ENCODE measurements at regions not wholly inside any gene's neighbourhood (a gene's known extent, or its start where the extent isn't known, plus 50 kb on each side); places are given as distances from the start of the nearest gene placed in this dataset.

DNA sequence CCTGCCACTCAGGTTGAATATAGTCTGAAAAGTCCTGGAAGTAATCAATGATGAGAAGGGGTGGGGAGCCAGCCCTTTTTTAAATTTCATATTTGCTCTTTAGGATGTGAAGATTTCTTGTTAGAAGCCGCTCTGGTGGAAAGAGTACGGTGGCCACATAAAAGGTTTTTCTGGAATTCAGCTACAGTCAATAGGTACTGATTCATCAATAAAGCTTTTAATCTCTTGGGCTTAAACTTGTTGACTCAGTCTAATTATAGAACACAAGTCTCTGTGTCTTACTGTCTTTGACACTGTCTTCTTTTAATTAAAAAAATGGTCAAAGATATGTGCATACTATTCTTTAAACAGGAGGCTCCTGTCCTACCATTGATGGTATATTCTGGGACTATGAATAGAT is 99.9 kb upstream of the TP63 start:
- no peak overlapping the region for H3K4me3 ChIP-seq (ENCODE audit: low read depth, low read length)
- DNase-seq (ENCODE audit: low read depth), result no peak
- no peak for TF ChIP-seq CTCF (IDR thresholded peaks at IDR 0.05; ENCODE audit: insufficient read depth, low read depth, low read length, missing control alignments)

- no peak overlapping the region for H3K4me3 ChIP-seq (ENCODE audit: low read depth, low read length)
- no peak for DNase-seq (ENCODE audit: low read depth)
- no peak for TF ChIP-seq CTCF (IDR thresholded peaks at IDR 0.05; ENCODE audit: insufficient read depth, low read depth, low read length, missing control alignments)
Observed at GRCh38 chr3:189534531-189534930, 96.7 kb upstream of the TP63 start.

- TF ChIP-seq CTCF (IDR thresholded peaks at IDR 0.05; ENCODE audit: insufficient read depth, low read depth, low read length, missing control alignments), result no peak
- DNase-seq (ENCODE audit: low read depth), result no peak
- no peak overlapping the region for H3K4me3 ChIP-seq (ENCODE audit: low read depth, low read length)
Observed at GRCh38 chr3:189537135-189537534, 94.1 kb upstream of the TP63 start.

- no peak for DNase-seq (ENCODE audit: low read depth)
- H3K4me3 ChIP-seq (ENCODE audit: low read depth, low read length), result no peak overlapping the region
- no peak for TF ChIP-seq CTCF (IDR thresholded peaks at IDR 0.05; ENCODE audit: insufficient read depth, low read depth, low read length, missing control alignments)
Observed at GRCh38 chr3:189547448-189547847, 83.7 kb upstream of the TP63 start.

DNA sequence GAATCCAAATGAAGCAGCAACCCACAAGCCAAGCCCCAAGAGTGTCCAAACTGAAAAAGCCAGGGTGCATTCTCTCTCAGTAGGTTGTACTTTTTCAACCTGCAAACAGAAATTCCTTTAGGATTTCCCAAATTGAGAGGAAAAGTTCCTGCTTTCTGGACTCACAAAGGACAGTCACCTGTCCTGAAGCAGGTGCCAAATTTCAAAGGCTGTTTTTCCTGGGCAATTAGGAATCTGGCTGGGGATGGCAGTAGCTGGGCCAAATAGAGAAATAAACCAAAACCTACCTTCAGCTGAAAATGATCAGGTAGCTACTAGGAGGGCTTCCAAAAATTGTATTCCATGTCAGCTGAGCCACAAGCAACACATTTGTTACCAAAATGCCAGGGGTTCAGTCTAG is 83.1 kb upstream of the TP63 start:
- no peak overlapping the region for H3K4me3 ChIP-seq (ENCODE audit: low read depth, low read length)
- no peak for TF ChIP-seq CTCF (IDR thresholded peaks at IDR 0.05; ENCODE audit: insufficient read depth, low read depth, low read length, missing control alignments)

DNA sequence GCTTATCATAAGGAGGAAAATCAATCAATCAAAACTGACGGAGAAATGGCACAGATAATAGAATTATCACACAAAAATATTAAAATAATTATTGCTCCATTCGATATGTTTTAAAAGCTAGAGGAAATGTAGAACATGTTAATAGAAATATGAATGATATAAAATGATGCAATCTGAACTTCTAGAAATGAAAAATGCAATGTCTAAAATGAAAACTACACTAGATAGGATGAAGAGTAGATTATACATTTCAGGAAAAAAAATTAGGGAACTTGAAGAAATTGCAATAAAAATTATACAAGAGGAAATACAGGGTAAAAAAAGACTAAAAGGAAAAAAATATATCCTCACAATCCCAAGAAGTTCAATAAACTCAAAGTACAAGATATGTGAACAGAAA is 80.2 kb upstream of the TP63 start:
- no peak for TF ChIP-seq CTCF (IDR thresholded peaks at IDR 0.05; ENCODE audit: insufficient read depth, low read depth, low read length, missing control alignments)
- no peak for DNase-seq (ENCODE audit: low read depth)
- H3K4me3 ChIP-seq (ENCODE audit: low read depth, low read length), result no peak overlapping the region

More for the DNA sequence above, 83.1 kb upstream of the TP63 start:
- DNase-seq (ENCODE audit: low read depth), result no peak

DNA sequence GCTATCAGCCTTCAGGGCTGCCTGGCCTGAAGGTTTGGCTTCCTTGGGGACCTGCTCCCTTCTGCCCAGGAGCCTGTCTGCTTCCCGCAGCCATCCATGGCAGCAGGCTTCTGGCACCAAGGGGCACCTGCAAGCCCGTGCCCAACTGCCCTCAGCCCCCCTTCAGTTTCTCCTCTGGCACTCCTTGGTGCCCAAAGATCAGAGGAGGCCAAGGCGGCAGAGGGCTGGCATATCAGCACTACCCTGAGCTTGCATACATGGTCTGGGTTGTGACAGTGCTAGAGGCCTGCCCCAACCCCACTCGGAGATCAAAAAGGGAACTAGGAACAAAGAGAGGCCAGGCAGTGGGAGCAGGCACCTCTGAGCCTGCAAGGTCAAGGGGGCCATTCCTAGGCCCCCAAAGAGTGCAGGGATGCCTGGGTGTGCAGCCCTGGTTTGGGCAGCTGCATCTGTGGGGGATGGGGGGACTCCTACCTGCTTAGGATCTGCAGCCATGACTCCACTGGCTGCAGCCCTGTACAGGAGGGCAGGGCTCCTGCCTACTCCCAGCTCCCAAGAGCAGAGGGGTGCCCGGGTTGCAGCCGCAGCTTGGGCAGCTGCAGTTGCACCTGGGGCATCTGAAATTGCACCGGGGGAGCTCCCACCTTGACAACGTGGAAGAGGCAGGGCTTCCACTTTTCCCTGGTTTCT is 76.2 kb upstream of the TP63 start:
- DNase-seq (ENCODE audit: low read depth), result no peak
- H3K4me3 ChIP-seq (ENCODE audit: low read depth, low read length), result no peak overlapping the region
- no peak for TF ChIP-seq CTCF (IDR thresholded peaks at IDR 0.05; ENCODE audit: insufficient read depth, low read depth, low read length, missing control alignments)
